OCI-LY1 (cell line): ENCODE measurements at regions not wholly inside any gene's neighbourhood (a gene's known extent, or its start where the extent isn't known, plus 50 kb on each side); places are given as distances from the start of the nearest gene placed in this dataset.

Source experiments
- H2AFZ ChIP-seq: fragments of 200-600 bp; sonication (generic), shearing (Covaris generic); 2 replicates; pipeline ENCODE4 v1.6.0; 2014; ENCODE audit warnings: antibody characterized with exemption, mild to moderate bottlenecking, low read length
- H3F3A ChIP-seq: fragments of 200-600 bp; sonication (generic), shearing (Covaris generic); 2 replicates; pipeline ENCODE4 v1.6.0; 2014; ENCODE audit warnings: mild to moderate bottlenecking, antibody characterized with exemption, low read length, moderate library complexity; ENCODE audit not compliant: insufficient read depth
- H3K27ac ChIP-seq: fragments of 200-600 bp; sonication (generic); 2 replicates; pipeline ENCODE4 v1.5.1; 2014; ENCODE audit warnings: low read length, mixed run types, mild to moderate bottlenecking, low read depth; ENCODE audit not compliant: poor library complexity, severe bottlenecking
- H3K27me3 ChIP-seq: fragments of 200-600 bp; sonication (generic); 2 replicates; pipeline ENCODE4 v1.6.0; 2014; ENCODE audit warnings: antibody characterized with exemption, mild to moderate bottlenecking, low read length, moderate library complexity; ENCODE audit not compliant: insufficient read depth
- H3K36me3 ChIP-seq: fragments of 200-600 bp; sonication (generic); 2 replicates; pipeline ENCODE4 v1.6.1; 2014; ENCODE audit warnings: mild to moderate bottlenecking, antibody characterized with exemption, low read length, moderate library complexity, mixed read lengths; ENCODE audit not compliant: insufficient read depth
- H3K4me1 ChIP-seq: fragments of 200-600 bp; sonication (generic); 2 replicates; pipeline ENCODE4 v1.5.1; 2014; ENCODE audit warnings: mild to moderate bottlenecking, low read length, moderate library complexity; ENCODE audit not compliant: insufficient read depth, severe bottlenecking
- H3K4me2 ChIP-seq: fragments of 200-600 bp; sonication (generic), shearing (Covaris generic); 2 replicates; pipeline ENCODE4 v1.6.1; 2014; ENCODE audit warnings: low read length
- H3K4me3 ChIP-seq: fragments of 200-600 bp; sonication (generic); 2 replicates; pipeline ENCODE4 v1.5.1; 2014; ENCODE audit warnings: low read length, low read depth, mild to moderate bottlenecking, mixed read lengths; ENCODE audit not compliant: poor library complexity, severe bottlenecking
- H3K79me2 ChIP-seq: fragments of 200-600 bp; shearing (Covaris generic); 2 replicates; pipeline ENCODE4 v1.6.1; 2016; ENCODE audit warnings: mixed run types, low read length, mixed read lengths; ENCODE audit not compliant: insufficient read depth
- H3K9ac ChIP-seq: fragments of 200-600 bp; sonication (generic), shearing (Covaris generic); 2 replicates; pipeline ENCODE4 v1.6.1; 2014; ENCODE audit warnings: mild to moderate bottlenecking, low read length, mixed read lengths
- H3K9me2 ChIP-seq: fragments of 200-600 bp; sonication (generic), shearing (Covaris generic); 2 replicates; pipeline ENCODE4 v1.6.1; 2014; ENCODE audit warnings: low read depth, mild to moderate bottlenecking, low read length, mixed read lengths
- H3K9me3 ChIP-seq: fragments of 200-600 bp; shearing (Covaris generic); 2 replicates; pipeline ENCODE4 v1.6.1; 2014; ENCODE audit warnings: low read length, mixed read lengths
- H4K20me1 ChIP-seq: fragments of 200-600 bp; sonication (generic), shearing (Covaris generic); 2 replicates; pipeline ENCODE4 v1.6.0; 2016; ENCODE audit warnings: mild to moderate bottlenecking, low read length; ENCODE audit not compliant: insufficient read depth
- CTCF ChIP-seq: fragments of 200-600 bp; sonication (generic), shearing (Covaris generic); IDR thresholded peaks from 2 replicates; pipeline ENCODE4 v1.5.1; 2017; ENCODE audit warnings: mild to moderate bottlenecking, antibody characterized with exemption, low read length, moderate library complexity, mixed read lengths
- EZH2 ChIP-seq: fragments of 200-600 bp; sonication (generic), shearing (Covaris generic); IDR thresholded peaks from 2 replicates; pipeline ENCODE4 v1.8.0; 2017; ENCODE audit warnings: borderline replicate concordance, mixed run types, mild to moderate bottlenecking, antibody characterized with exemption, low read length, moderate library complexity, mixed read lengths

DNA sequence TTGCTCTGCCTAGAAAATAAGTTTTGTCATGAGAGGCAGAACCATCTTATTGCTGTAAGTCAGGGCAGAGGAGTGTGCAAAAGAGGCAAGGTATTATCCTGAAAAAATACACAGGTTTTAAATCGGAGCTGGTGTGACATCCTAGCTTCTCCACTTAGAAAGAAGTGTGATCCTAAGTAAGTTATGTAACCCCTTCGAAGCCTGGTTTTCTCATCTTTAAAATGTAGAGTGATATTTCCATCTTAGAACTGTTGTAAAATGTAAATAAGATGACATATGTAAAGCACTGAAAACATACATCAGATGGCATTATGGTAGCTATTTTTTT, 65.1 kb downstream of the IER5 start:
- no peaks in the 10 kb centered on the region for H3K27me3 ChIP-seq
- H3F3A ChIP-seq: no peaks in the 10 kb centered on the region
- no peaks in the 10 kb centered on the region for H4K20me1 ChIP-seq
- TF ChIP-seq EZH2: no peak
- TF ChIP-seq CTCF: no peak
- no peak overlapping the region for H3K27ac ChIP-seq
- H3K4me1 ChIP-seq: peaks cover 8% of the 10 kb centered on the region
- no peak overlapping the region for H3K4me2 ChIP-seq
- no peaks in the 10 kb centered on the region for H3K9me2 ChIP-seq
- H3K79me2 ChIP-seq: no peaks in the 10 kb centered on the region
- no peak overlapping the region for H3K4me3 ChIP-seq
- H3K36me3 ChIP-seq: no peaks in the 10 kb centered on the region
- H3K9me3 ChIP-seq: no peaks in the 10 kb centered on the region
- no peak overlapping the region for H3K9ac ChIP-seq
- H2AFZ ChIP-seq: no peak overlapping the region

DNA sequence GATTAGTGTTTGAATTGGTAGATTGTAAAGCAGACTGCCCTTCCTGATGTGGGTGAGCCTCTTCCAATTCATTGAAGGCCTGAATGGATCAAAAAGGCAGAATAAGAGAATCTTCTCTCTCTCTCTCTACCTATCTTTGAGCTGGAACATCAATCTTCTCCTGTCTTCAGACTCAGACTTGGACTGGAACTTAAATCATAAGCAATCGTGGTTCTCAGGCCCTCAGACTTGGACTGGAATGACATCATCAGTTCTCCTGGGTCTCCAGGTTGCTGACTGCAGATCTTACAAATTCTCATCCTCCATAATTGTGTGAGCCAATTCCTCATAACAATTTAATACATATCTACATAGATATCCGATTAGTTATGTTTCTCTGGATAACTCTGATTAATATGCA, 66.8 kb downstream of the IER5 start:
- TF ChIP-seq EZH2 (no peak), CTCF (no peak)
- no peaks in the 10 kb centered on the region for H3K79me2 ChIP-seq
- no peak overlapping the region for H3K27ac ChIP-seq
- no peaks in the 10 kb centered on the region for H3F3A ChIP-seq
- no peaks in the 10 kb centered on the region for H3K4me1 ChIP-seq
- no peaks in the 10 kb centered on the region for H3K9me3 ChIP-seq
- H3K27me3 ChIP-seq: no peaks in the 10 kb centered on the region
- no peaks in the 10 kb centered on the region for H4K20me1 ChIP-seq
- no peaks in the 10 kb centered on the region for H3K9me2 ChIP-seq
- H3K9ac ChIP-seq: no peak overlapping the region
- no peaks in the 10 kb centered on the region for H3K36me3 ChIP-seq
- no peak overlapping the region for H2AFZ ChIP-seq
- H3K4me2 ChIP-seq: no peak overlapping the region
- no peak overlapping the region for H3K4me3 ChIP-seq

- no peaks in the 10 kb centered on the region for H3K27me3 ChIP-seq
Observed at GRCh38 chr1:181159451-181160140, 71.1 kb downstream of the IER5 start.

More at GRCh38 chr1:181159451-181160140, 71.1 kb downstream of the IER5 start:
- Histone ChIP-seq H3K27ac (no peak overlapping the region), H3K4me1 (no peaks in the 10 kb centered on the region), H3K9me2 (no peaks in the 10 kb centered on the region), H2AFZ (no peak overlapping the region), H3K9me3 (peaks cover 11% of the 10 kb centered on the region), H4K20me1 (no peaks in the 10 kb centered on the region), H3K4me2 (no peak overlapping the region), H3F3A (no peaks in the 10 kb centered on the region), H3K4me3 (no peak overlapping the region), H3K79me2 (no peaks in the 10 kb centered on the region), H3K36me3 (no peaks in the 10 kb centered on the region; the same call in 1 of the 2 replicates), H3K9ac (no peak overlapping the region)
- no peak for TF ChIP-seq CTCF
- no peak for TF ChIP-seq EZH2
